ENCODE measurements at regions not wholly inside any gene's neighbourhood (a gene's known extent, or its start where the extent isn't known, plus 50 kb on each side); places are given as distances from the start of the nearest gene placed in this dataset.

DNA sequence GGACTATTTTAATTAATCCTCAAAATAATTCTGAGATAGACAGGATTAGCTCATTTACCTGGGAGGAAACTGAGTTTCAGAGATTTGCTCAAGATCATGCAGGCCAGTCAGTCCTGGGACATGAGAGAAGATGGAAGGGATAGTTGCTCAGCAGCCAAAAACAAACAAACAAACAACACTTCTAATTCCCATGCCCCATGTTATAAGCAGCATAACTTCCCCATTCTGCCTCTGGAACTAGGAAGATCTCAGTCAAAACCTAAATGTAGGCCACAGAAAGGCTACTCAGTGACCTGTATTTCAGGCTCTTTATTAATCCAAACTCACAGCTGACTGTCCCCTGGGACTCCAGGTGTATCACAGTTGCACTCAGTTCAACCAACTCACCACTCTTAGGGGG, 489.2 kb upstream of the NBEA start:
- H3K4me3 ChIP-seq (ENCODE audit: low read depth, low read length) = no peak overlapping the region
- TF ChIP-seq, protein P1, sequence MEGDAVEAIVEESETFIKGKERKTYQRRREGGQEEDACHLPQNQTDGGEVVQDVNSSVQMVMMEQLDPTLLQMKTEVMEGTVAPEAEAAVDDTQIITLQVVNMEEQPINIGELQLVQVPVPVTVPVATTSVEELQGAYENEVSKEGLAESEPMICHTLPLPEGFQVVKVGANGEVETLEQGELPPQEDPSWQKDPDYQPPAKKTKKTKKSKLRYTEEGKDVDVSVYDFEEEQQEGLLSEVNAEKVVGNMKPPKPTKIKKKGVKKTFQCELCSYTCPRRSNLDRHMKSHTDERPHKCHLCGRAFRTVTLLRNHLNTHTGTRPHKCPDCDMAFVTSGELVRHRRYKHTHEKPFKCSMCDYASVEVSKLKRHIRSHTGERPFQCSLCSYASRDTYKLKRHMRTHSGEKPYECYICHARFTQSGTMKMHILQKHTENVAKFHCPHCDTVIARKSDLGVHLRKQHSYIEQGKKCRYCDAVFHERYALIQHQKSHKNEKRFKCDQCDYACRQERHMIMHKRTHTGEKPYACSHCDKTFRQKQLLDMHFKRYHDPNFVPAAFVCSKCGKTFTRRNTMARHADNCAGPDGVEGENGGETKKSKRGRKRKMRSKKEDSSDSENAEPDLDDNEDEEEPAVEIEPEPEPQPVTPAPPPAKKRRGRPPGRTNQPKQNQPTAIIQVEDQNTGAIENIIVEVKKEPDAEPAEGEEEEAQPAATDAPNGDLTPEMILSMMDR (IDR thresholded peaks at IDR 0.05; ENCODE audit: low read depth, low read length) = no peak

DNA sequence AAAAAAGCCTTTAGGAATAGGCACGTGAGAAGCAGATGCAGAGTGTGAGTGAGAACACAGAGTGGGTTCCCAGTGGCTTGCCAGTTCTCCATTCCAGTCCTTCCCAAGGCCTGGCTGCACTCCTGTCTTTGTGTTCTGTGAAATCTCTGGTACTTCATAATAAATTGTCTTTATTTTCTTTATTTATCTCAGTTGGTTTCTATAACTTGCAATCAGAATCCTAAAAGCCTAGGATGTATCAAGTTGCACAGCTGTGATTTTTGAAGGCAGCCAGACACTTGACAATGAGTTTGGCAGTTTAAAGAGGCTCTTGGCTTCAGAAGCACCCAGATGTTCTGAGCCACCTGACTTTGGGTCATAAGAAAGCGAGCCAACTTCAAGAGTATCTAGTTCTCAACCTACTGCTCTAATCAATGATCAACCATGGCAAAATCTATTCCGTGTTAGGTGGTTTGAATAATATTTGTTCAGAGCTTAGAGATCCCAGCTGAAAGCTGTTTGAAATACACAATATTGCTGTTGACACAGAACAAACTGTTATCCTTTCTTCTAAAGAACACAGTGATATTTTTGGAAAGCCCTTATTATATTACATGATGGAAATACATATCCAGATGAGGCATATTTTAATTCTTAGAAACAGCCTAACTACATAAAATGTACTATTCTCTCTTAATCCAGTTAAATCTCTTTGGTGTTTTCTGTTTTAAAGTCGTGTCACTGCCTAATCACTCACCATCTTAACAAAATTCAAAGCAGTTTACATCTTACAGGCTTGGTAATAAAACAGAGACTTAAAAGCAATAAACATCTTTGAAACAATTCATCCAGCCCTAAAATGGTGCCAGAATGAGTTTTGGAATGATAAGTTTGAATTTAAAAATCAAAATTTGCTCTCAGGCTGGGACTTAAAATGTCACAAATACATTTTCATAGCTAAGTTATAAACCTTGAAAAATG, 483.0 kb upstream of the NBEA start:
- TF ChIP-seq, protein P1 (IDR thresholded peaks at IDR 0.05; ENCODE audit: low read depth, low read length) = no peak
- no peak overlapping the region for H3K4me3 ChIP-seq (ENCODE audit: low read depth, low read length)

DNA sequence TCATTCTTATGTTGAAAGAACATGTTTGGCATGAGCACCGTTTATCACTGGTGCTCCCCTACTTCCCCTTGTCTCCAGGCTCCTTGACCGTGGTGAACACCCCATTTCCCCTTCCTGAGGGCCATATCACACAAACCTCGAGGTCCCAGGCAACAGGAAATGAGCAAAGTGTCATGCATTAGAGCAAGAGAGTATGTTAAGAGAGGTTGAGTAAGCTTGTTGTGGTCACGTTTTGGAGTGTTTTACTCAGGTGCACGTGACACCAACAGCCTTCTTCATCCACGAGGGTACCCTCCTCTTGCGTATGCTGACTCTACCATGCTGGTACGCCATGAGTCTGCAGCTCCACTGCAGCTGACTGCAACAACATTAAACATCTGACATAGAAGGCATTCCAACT, 482.2 kb upstream of the NBEA start:
- no peak overlapping the region for H3K4me3 ChIP-seq (ENCODE audit: low read depth, low read length)

DNA sequence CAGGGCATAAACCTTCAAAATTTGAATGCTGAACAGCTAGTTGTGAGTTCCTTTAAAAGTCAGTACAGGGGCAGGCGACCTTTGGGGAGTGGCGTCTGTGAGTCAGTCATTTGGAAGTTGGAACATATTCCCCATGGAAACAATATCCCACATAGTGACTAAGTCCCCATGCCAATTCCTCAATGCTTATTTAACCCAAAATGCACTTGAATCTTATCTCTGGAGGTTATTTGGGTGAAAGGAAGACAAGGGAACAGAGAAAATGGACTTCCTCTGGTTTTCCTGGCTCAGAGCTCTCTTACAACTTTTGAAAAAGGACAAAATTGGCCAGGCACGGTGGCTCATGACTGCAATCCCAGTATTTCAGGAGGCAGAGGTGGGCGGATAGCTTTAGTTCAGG, 479.2 kb upstream of the NBEA start:
- TF ChIP-seq, protein P1 (IDR thresholded peaks at IDR 0.05; ENCODE audit: low read depth, low read length) = no peak
- H3K4me3 ChIP-seq (ENCODE audit: low read depth, low read length) = no peak overlapping the region

More for the DNA sequence above, 482.2 kb upstream of the NBEA start:
- TF ChIP-seq, protein P1 (IDR thresholded peaks at IDR 0.05; ENCODE audit: low read depth, low read length) = no peak

DNA sequence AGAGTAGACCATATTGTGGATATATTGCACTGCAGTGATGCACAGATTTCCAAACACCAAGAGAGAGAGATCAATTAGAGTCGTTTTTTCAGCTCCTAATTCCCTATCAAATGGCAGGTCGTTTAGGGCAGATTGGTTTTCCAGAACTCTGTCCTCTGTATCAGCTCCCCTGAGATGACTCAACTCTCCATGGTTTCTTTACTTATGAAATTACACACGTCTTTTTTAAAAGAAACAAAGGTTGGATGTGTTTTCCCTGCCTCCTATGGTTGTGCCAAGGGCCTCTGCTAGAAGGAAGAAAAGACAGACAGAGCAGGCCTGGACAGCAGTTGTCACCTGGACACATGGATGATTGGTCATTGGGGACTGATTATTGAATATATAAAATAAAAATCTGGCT, 478.1 kb upstream of the NBEA start:
- H3K4me3 ChIP-seq (ENCODE audit: low read depth, low read length) = no peak overlapping the region
- TF ChIP-seq, protein P1 (IDR thresholded peaks at IDR 0.05; ENCODE audit: low read depth, low read length) = no peak

DNA sequence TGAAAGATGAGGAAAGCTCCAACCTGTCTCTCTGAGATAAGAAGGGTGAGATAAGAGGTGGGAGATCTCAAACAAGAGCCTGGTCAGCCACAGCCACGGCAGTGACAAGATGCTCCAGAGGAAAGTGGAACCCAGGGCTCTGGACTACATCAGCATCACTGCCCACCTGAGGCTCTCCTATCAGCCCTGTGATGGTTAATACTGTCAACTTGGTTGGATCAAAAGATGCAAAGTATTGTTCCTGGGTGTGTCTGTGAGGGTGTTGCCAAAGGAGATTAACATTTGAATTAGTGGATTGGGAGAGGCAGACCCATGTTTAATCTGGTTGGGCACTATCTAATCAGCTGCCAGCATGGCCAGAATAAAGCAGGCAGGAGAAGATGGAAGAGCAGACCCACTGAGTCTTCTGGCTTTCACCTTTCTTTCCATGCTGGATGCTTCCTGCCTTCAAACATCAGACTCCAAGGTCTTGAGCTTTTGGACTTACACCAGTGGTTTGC, 476.6 kb upstream of the NBEA start:
- TF ChIP-seq, protein P1 (IDR thresholded peaks at IDR 0.05; ENCODE audit: low read depth, low read length) = no peak
- no peak overlapping the region for H3K4me3 ChIP-seq (ENCODE audit: low read depth, low read length)

DNA sequence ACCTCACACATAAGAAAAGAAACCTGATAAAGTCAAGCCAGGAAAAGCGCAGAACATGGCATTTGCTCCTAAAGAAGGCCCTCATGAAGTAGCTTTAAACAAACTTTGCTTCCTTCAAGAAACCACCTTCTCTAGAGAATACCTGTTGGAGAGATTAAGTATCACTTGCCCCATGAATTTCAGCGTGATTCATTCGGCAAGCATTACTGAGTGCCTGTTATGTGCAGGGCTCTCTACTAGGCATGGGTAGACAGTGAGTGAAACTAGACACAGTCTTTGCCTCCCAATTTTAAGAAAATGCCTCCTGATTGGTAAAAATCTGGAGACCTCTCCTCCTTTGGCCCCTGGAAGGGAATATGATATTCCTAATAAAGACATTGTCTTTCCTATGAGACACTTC, 475.8 kb upstream of the NBEA start:
- TF ChIP-seq, protein P1 (IDR thresholded peaks at IDR 0.05; ENCODE audit: low read depth, low read length) = no peak
- H3K4me3 ChIP-seq (ENCODE audit: low read depth, low read length) = no peak overlapping the region

All from WI38 (cell line).